HCT116 (cell line): ENCODE measurements at regions not wholly inside any gene's neighbourhood (a gene's known extent, or its start where the extent isn't known, plus 50 kb on each side); places are given as distances from the start of the nearest gene placed in this dataset.

Source experiments
- EZH2 ChIP-seq: fragments of 200-600 bp; sonication (generic); IDR thresholded peaks from 2 replicates; pipeline ENCODE4 v1.6.1; 2017; ENCODE audit warnings: antibody characterized with exemption, mixed run types
- POLR2A ChIP-seq: IDR thresholded peaks from 2 replicates; pipeline ENCODE4 v1.7.0; 2011; ENCODE audit warnings: borderline replicate concordance; ENCODE audit not compliant: insufficient read depth, insufficient read length; ENCODE audit errors: extremely low read depth
- RAD21 ChIP-seq: IDR thresholded peaks from 2 replicates; pipeline ENCODE4 v1.6.1; 2012; ENCODE audit warnings: low read depth, mild to moderate bottlenecking
- ZNF274 ChIP-seq: fragments of 200-500 bp; sonication (Bioruptor generic); IDR thresholded peaks from 2 replicates; pipeline ENCODE4 v1.6.1; 2014; ENCODE audit warnings: mild to moderate bottlenecking, low read depth, low read length, inconsistent platforms
- TF ChIP-seq, protein P1 (sequence below), 3 experiments: fragments of 200-600 bp in 1 of 3; sonication (generic) in 1 of 3; IDR thresholded peaks in 2 of 3; conservative IDR thresholded peaks in 1 of 3; 2 replicates each; pipeline ENCODE4 v1.5.1; 2012 to 2017; ENCODE audit warnings: low read depth in 2 of 3, low read length in 2 of 3, antibody characterized with exemption in 1 of 3, borderline replicate concordance in 1 of 3, control low read depth in 1 of 3, mild to moderate bottlenecking in 1 of 3, mixed read lengths in 1 of 3, mixed run types in 1 of 3, moderate library complexity in 1 of 3; ENCODE audit not compliant: insufficient read depth in 1 of 3

DNA sequence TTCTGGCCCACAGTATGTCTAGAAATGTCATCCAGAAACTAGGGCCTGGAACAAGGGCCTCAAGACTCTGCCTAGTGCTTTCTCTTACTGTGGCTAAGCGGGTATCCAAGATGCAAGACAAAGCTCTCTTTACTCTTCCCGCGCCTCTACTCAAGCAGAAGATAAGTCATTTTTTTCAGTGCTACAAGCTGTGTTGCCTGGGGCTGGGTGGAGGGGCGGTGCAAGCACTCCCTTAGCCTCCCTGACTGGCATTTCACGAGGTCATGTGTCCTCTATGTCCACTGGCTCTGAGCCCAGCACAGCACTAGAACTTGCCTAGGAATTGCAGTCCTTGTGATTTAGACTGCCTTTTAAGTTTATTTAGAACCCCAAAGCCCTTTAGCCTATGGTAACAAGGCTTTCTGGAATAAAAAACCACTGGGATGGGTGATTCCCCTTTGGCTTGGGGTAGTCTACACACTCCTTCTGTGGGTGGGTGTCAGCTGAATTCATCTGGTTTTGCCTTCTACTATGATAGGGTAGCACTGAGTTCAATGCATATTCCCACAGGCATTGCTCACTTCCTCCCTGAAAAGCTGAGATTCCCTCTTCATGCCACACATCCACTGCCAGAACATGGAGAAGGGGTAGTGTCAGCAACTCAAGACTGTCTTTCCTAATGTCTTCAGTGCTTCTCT is 371.8 kb upstream of the KCND2 start:
- TF ChIP-seq RAD21 (no peak), POLR2A (no peak), ZNF274 (no peak), EZH2 (no peak)
- TF ChIP-seq, protein P1, sequence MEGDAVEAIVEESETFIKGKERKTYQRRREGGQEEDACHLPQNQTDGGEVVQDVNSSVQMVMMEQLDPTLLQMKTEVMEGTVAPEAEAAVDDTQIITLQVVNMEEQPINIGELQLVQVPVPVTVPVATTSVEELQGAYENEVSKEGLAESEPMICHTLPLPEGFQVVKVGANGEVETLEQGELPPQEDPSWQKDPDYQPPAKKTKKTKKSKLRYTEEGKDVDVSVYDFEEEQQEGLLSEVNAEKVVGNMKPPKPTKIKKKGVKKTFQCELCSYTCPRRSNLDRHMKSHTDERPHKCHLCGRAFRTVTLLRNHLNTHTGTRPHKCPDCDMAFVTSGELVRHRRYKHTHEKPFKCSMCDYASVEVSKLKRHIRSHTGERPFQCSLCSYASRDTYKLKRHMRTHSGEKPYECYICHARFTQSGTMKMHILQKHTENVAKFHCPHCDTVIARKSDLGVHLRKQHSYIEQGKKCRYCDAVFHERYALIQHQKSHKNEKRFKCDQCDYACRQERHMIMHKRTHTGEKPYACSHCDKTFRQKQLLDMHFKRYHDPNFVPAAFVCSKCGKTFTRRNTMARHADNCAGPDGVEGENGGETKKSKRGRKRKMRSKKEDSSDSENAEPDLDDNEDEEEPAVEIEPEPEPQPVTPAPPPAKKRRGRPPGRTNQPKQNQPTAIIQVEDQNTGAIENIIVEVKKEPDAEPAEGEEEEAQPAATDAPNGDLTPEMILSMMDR (IDR thresholded peaks at IDR 0.05 in 2 of 3, conservative IDR thresholded peaks at IDR 0.05 in 1 of 3; ENCODE audit: borderline replicate concordance in 1 of 3, insufficient read depth in 1 of 3, low read depth in 2 of 3, low read length in 2 of 3): no peak
